ENCODE measurements at regions not wholly inside any gene's neighbourhood (a gene's known extent, or its start where the extent isn't known, plus 50 kb on each side); places are given as distances from the start of the nearest gene placed in this dataset.
"Not testable (repeated sequence)": the region's sequence is repeated elsewhere in the genome, so short reads cannot be mapped to it uniquely, and the experiment has no call there.

DNA sequence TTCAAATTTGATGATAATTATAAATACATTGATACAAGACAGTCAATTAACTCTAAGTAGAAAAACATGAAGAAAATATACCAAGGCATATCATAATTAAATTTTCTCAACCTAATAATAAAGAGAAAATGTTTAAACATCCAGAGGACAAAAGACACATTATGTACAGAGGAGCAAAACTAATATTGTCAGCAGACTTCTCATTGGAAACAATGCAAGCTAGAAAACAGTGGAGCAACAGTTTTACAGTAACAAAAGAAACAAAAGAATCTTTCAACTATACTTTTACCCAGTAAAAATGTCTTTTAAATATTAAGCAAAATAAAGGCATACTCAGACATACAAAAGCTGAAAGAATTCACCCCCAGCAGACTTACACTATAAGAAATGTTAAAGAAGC lies 238.0 kb downstream of the TMA16 start:
- DNase-seq, result no peak
- intact Hi-C loops (cut with DNase I), result no loop called here
- H3K27ac ChIP-seq, result no peak overlapping the region
- TF ChIP-seq, protein P1, sequence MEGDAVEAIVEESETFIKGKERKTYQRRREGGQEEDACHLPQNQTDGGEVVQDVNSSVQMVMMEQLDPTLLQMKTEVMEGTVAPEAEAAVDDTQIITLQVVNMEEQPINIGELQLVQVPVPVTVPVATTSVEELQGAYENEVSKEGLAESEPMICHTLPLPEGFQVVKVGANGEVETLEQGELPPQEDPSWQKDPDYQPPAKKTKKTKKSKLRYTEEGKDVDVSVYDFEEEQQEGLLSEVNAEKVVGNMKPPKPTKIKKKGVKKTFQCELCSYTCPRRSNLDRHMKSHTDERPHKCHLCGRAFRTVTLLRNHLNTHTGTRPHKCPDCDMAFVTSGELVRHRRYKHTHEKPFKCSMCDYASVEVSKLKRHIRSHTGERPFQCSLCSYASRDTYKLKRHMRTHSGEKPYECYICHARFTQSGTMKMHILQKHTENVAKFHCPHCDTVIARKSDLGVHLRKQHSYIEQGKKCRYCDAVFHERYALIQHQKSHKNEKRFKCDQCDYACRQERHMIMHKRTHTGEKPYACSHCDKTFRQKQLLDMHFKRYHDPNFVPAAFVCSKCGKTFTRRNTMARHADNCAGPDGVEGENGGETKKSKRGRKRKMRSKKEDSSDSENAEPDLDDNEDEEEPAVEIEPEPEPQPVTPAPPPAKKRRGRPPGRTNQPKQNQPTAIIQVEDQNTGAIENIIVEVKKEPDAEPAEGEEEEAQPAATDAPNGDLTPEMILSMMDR (IDR thresholded peaks at IDR 0.05), result no peak
- no peak for TF ChIP-seq POLR2A (IDR thresholded peaks at IDR 0.05)
- H3K4me3 ChIP-seq (replicated peaks in 1 of 3), result no peak overlapping the region
- H3K9me3 ChIP-seq, result no peaks in the 10 kb centered on the region
- no peaks in the 10 kb centered on the region for H3K36me3 ChIP-seq
- H3K4me1 ChIP-seq, result no peaks in the 10 kb centered on the region
- H3K27me3 ChIP-seq, result no peaks in the 10 kb centered on the region

DNA sequence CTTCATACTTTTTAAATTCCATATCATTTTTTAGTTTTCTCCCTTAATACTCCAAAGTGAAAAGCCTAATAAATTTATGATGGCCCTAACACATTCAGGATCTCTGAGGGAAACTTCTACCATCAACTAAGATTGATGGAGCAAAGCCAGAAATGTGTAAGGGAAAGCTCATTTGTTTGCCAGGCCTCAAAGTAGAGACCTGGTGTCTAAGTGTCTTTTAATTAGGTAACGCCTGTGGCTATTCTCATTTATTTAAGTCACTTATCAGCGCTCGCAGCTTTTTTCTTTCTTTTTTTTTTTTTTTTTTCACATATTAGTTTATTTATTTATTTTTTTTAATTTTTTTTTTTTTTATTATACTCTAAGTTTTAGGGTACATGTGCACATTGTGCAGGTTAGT lies 242.4 kb downstream of the TMA16 start:
- Histone ChIP-seq H3K36me3 (no peaks in the 10 kb centered on the region), H3K4me3 (replicated peaks in 1 of 3) (no peak overlapping the region), H3K4me1 (no peaks in the 10 kb centered on the region), H3K9me3 (no peaks in the 10 kb centered on the region), H3K27ac (no peak overlapping the region), H3K27me3 (no peaks in the 10 kb centered on the region)
- no peak for DNase-seq
- 87 to 88% methylated on average over 3 of the region's 3 CpGs for WGBS, 2 donors
- TF ChIP-seq, protein P1 (IDR thresholded peaks at IDR 0.05), result no peak
- intact Hi-C loops (cut with DNase I), result no loop called here

DNA sequence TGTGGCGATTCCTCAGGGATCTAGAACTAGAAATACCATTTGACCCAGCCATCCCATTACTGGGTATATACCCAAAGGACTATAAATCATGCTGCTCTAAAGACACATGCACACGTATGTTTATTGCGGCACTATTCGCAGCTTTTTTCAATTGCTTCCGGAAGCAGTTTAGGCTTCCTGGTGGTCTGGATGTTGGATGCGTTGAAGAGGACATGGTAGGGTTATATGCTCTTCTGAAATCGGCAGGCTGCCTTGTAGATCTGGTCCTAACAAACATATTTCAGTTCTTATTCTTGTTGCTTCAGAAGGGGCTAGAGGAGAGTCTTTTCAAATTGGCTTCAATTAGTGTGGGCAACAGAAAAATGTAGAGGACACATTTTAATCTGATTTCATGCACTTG lies 243.4 kb downstream of the TMA16 start:
- H3K27ac ChIP-seq; H3K4me3 ChIP-seq (replicated peaks in 1 of 3); H3K4me1 ChIP-seq; H3K27me3 ChIP-seq; H3K9me3 ChIP-seq; intact Hi-C loops (cut with DNase I); DNase-seq; H3K36me3 ChIP-seq: not testable (repeated sequence)
- 79 to 99% methylated on average over 6 of the region's 7 CpGs for WGBS, 2 donors

DNA sequence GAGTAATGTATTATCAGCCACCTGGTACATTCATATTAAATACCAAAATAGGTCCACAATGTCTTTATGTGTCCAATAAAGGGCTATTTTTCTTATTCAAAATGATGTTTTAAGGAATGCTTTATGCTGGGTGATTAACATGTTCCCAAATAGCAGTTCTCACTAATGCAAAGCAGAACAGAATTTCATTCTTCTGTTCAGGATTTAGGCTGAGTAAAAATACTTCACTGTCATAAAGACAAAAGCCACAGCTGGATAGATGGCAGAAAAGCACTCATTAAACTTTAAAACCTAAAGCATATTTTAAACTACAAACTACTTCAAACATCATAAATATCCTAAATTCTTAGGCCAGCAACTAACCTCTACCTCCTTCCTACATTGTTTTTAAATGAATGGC lies 244.0 kb downstream of the TMA16 start:
- DNase-seq, result no peak
- no peaks in the 10 kb centered on the region for H3K27me3 ChIP-seq
- TF ChIP-seq, protein P1 (IDR thresholded peaks at IDR 0.05), result no peak
- TF ChIP-seq POLR2A (IDR thresholded peaks at IDR 0.05), result no peak
- no peaks in the 10 kb centered on the region for H3K36me3 ChIP-seq
- H3K4me3 ChIP-seq (replicated peaks in 1 of 3), result no peak overlapping the region
- H3K27ac ChIP-seq, result no peak overlapping the region
- no peaks in the 10 kb centered on the region for H3K4me1 ChIP-seq
- H3K9me3 ChIP-seq, result no peaks in the 10 kb centered on the region
- intact Hi-C loops (cut with DNase I), result no loop called here

DNA sequence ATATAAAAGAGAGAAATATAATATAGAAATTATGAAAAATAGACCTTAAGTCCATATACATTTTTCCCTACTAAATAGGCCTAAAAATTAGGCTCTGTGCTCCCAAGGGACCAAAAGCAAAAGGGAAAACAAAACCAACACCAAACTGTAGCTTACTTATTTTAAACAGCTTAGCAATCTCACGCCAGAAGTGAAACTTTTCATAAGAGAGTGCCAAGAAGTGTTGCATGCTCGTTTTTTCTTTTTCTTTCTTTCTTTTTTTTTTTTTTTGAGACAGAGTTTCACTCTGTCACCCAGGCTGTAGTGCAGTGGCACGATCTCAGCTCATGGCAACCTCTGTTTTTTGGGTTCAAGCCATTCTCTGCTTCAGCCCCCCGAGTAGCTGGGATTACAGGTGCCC lies 250.4 kb downstream of the TMA16 start:
- TF ChIP-seq, protein P1 (IDR thresholded peaks at IDR 0.05), result no peak
- no peak for TF ChIP-seq POLR2A (IDR thresholded peaks at IDR 0.05)
- no peak for DNase-seq
- H3K27me3 ChIP-seq, result no peaks in the 10 kb centered on the region
- intact Hi-C loops (cut with DNase I), result no loop called here
- no peak overlapping the region for H3K4me3 ChIP-seq (replicated peaks in 1 of 3)
- no peaks in the 10 kb centered on the region for H3K4me1 ChIP-seq
- H3K9me3 ChIP-seq, result no peaks in the 10 kb centered on the region
- WGBS, 2 donors, result 67 to 74% methylated on average over 4 of the region's 4 CpGs
- H3K27ac ChIP-seq, result no peak overlapping the region
- no peaks in the 10 kb centered on the region for H3K36me3 ChIP-seq

DNA sequence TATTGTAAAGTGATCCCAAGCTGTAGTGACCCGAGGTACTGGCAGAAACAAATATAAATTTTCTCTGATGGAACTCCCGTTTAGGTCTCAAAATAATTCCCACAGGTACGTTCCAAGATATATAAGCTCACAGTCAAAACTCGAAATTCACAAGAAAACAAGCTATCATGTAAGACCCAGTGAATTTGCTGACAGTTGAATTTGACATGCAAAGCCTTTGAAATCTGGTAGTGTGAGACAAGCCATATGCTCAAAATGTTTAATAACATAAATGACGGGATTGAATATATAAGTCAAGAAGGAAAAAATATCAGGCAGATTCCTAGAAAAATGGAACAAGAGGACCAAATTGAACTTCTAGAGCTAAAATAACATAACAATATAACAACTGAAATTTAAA lies 252.8 kb downstream of the TMA16 start:
- H3K9me3 ChIP-seq, result no peaks in the 10 kb centered on the region
- H3K4me1 ChIP-seq, result no peaks in the 10 kb centered on the region
- intact Hi-C loops (cut with DNase I), result no loop called here
- WGBS, 2 donors, result 66 to 83% methylated on average over 5 of the region's 5 CpGs
- no peak for TF ChIP-seq POLR2A (IDR thresholded peaks at IDR 0.05)
- TF ChIP-seq, protein P1 (IDR thresholded peaks at IDR 0.05), result no peak
- DNase-seq, result no peak
- H3K4me3 ChIP-seq (replicated peaks in 1 of 3), result no peak overlapping the region
- no peaks in the 10 kb centered on the region for H3K36me3 ChIP-seq
- H3K27ac ChIP-seq, result no peak overlapping the region
- no peaks in the 10 kb centered on the region for H3K27me3 ChIP-seq
